PC-3 (cell line): ENCODE measurements at regions not wholly inside any gene's neighbourhood (a gene's known extent, or its start where the extent isn't known, plus 50 kb on each side); places are given as distances from the start of the nearest gene placed in this dataset.

Source experiments
- ATAC-seq: fragments of 200-7000 bp; cut with Tn5 transposase; 2 replicates; pipeline ENCODE4 v1.9.1; 2020; ENCODE audit warnings: mild to moderate bottlenecking, moderate library complexity
- BruUV-seq: library from RNA; stranded (reverse); fragments of 400-500 nt; replicated peaks from 2 replicates; lab custom pipeline; 2021; lab: Mats Ljungman, UMichigan
- CTCF ChIA-PET: fragments of 300-600 bp; sonication (Branson Sonifier 250); formaldehyde crosslinking; loops from one replicate; lab custom pipeline; 2022; ENCODE audit warnings: antibody characterized with exemption; lab: Charles Lee
- POLR2A ChIA-PET: fragments of 300-600 bp; sonication (Branson Sonifier 250); formaldehyde crosslinking; loops from one replicate; lab custom pipeline; 2022; ENCODE audit warnings: antibody characterized with exemption; ENCODE audit not compliant: unreplicated experiment; lab: Charles Lee
- DNase-seq: peaks from one replicate; pipeline ENCODE4 v3.0.0-alpha.2; 2015
- H2AFZ ChIP-seq: fragments of 300-600 bp; sonication (generic); 2 replicates; pipeline ENCODE4 v1.6.0; 2016; ENCODE audit warnings: antibody characterized with exemption, low read length
- H3F3A ChIP-seq: fragments of 300-600 bp; sonication (generic); one replicate; pipeline ENCODE4 v1.6.0; 2017; ENCODE audit warnings: antibody characterized with exemption, low read length, control low read depth, mild to moderate bottlenecking; ENCODE audit not compliant: unreplicated experiment
- H3K27ac ChIP-seq: fragments of 300-600 bp; sonication (generic); 2 replicates; pipeline ENCODE4 v1.5.1; 2016; ENCODE audit warnings: mild to moderate bottlenecking, low read length
- H3K27me3 ChIP-seq: fragments of 300-600 bp; sonication (generic); 2 replicates; pipeline ENCODE4 v1.6.1; 2016; ENCODE audit warnings: low read length, mixed read lengths
- H3K36me3 ChIP-seq: fragments of 300-600 bp; sonication (generic); 2 replicates; pipeline ENCODE4 v1.6.1; 2016; ENCODE audit warnings: low read depth, mixed run types, low read length, mixed read lengths
- H3K4me1 ChIP-seq: fragments of 300-600 bp; sonication (generic); 2 replicates; pipeline ENCODE4 v1.5.1; 2016; ENCODE audit warnings: low read length; ENCODE audit not compliant: insufficient read depth
- H3K4me2 ChIP-seq: fragments of 300-600 bp; sonication (generic); 2 replicates; pipeline ENCODE4 v1.6.0; 2016; ENCODE audit warnings: low read length
- H3K4me3 ChIP-seq: fragments of 300-600 bp; sonication (generic); 2 replicates; pipeline ENCODE4 v1.5.1; 2016; ENCODE audit warnings: mild to moderate bottlenecking, low read length, mixed read lengths
- H3K79me2 ChIP-seq: fragments of 300-600 bp; sonication (generic); 2 replicates; pipeline ENCODE4 v1.6.1; 2017; ENCODE audit warnings: low read length, mixed read lengths
- H3K9ac ChIP-seq: fragments of 300-600 bp; sonication (generic); 2 replicates; pipeline ENCODE4 v1.6.0; 2016; ENCODE audit warnings: mild to moderate bottlenecking, low read length
- H3K9me2 ChIP-seq: fragments of 300-600 bp; sonication (generic); replicated peaks from 2 replicates; pipeline ENCODE4 v1.6.1; 2016; ENCODE audit warnings: mixed run types, low read length, mixed read lengths
- H3K9me3 ChIP-seq: fragments of 300-600 bp; sonication (generic); 2 replicates; pipeline ENCODE4 v1.6.1; 2016; ENCODE audit warnings: low read length, mixed read lengths
- H4K20me1 ChIP-seq: fragments of 300-600 bp; sonication (generic); 2 replicates; pipeline ENCODE4 v1.6.1; 2016; ENCODE audit warnings: low read length, mixed read lengths
- CTCF ChIP-seq: fragments of 300-600 bp; sonication (generic); conservative IDR thresholded peaks from 2 replicates; pipeline ENCODE4 v1.5.1; 2017; ENCODE audit warnings: antibody characterized with exemption, low read depth, mild to moderate bottlenecking, low read length
- EZH2 ChIP-seq: fragments of 300-600 bp; sonication (generic); IDR thresholded peaks from one replicate; pipeline ENCODE4 v1.6.1; 2017; ENCODE audit warnings: antibody characterized with exemption, mild to moderate bottlenecking, low read length; ENCODE audit not compliant: unreplicated experiment
- EZH2phosphoT487 ChIP-seq: fragments of 300-600 bp; sonication (generic); IDR thresholded peaks from 2 replicates; pipeline ENCODE4 v1.6.1; 2018; ENCODE audit warnings: mild to moderate bottlenecking, antibody characterized with exemption, low read length, borderline replicate concordance
- intact Hi-C: fragments of 100-400 bp; cut with micrococcal nuclease; formaldehyde crosslinking; loops from 2 replicates; pipeline ENCODE4 v1.9.0; 2023

GRCh38 chr15:62607114-62607462, 435.5 kb upstream of the TPM1 start:
- Histone ChIP-seq H3F3A (no peaks in the 10 kb centered on the region), H3K9me3 (no peaks in the 10 kb centered on the region), H3K27ac (peak overlapping the region; percentile 62), H3K4me2 (peak overlapping the region; percentile 11; the same call in 1 of the 2 replicates), H3K27me3 (no peaks in the 10 kb centered on the region), H4K20me1 (no peaks in the 10 kb centered on the region), H3K9me2 (no peaks in the 10 kb centered on the region), H2AFZ (no peak overlapping the region), H3K9ac (no peak overlapping the region), H3K36me3 (no peaks in the 10 kb centered on the region), H3K79me2 (no peaks in the 10 kb centered on the region), H3K4me3 (no peak overlapping the region), H3K4me1 (peaks cover 47% of the 10 kb centered on the region)
- no TSS peak for BruUV-seq
- CTCF ChIA-PET = no interaction called here
- intact Hi-C loops = loop anchor here (2.0 kb wide), 2 partner anchors 40 to 216 kb away; partner anchors contain the start of gene TLN2
- POLR2A ChIA-PET = no interaction called here
- TF ChIP-seq EZH2phosphoT487 = no peak
- TF ChIP-seq EZH2 = no peak
- no peak for TF ChIP-seq CTCF
- ATAC-seq (no peak), DNase-seq (no peak)

GRCh38 chr15:62607643-62608042, 434.9 kb upstream of the TPM1 start:
- CTCF ChIA-PET = no interaction called here
- no peak overlapping the region for H3K27ac ChIP-seq

More at GRCh38 chr15:62607643-62608042, 434.9 kb upstream of the TPM1 start:
- no peak for TF ChIP-seq CTCF
- TF ChIP-seq EZH2 = no peak
- no peak for TF ChIP-seq EZH2phosphoT487
- Histone ChIP-seq H3K9me2 (no peaks in the 10 kb centered on the region), H3F3A (no peaks in the 10 kb centered on the region), H2AFZ (no peak overlapping the region), H3K9ac (no peak overlapping the region), H3K27me3 (no peaks in the 10 kb centered on the region), H3K4me1 (peaks cover 41% of the 10 kb centered on the region), H3K36me3 (no peaks in the 10 kb centered on the region), H3K79me2 (no peaks in the 10 kb centered on the region), H3K4me3 (no peak overlapping the region), H3K9me3 (no peaks in the 10 kb centered on the region), H4K20me1 (no peaks in the 10 kb centered on the region), H3K4me2 (no peak overlapping the region)
- POLR2A ChIA-PET = no interaction called here
- intact Hi-C loops = loop anchor here (2.0 kb wide), 2 partner anchors 39 to 217 kb away; partner anchors contain the start of gene TLN2
- no peak for DNase-seq
- no peak for ATAC-seq
- BruUV-seq = no TSS peak
